T-helper 1 cell treated with Interleukin-12 subunit alpha and Interleukin-12 subunit beta and Interleukin-4 antibody, amounts not matched to agents 30 μg/mL and 1 μg/mL, for 36 hours (primary cell): ENCODE measurements at regions not wholly inside any gene's neighbourhood (a gene's known extent, or its start where the extent isn't known, plus 50 kb on each side); places are given as distances from the start of the nearest gene placed in this dataset.

Experiments
- H3K27ac Mint-ChIP-seq: one replicate; pipeline ENCODE4 v1.8.0; 2021; ENCODE audit warnings: mild to moderate bottlenecking, mixed read lengths
- H3K27me3 Mint-ChIP-seq: one replicate; pipeline ENCODE4 v1.8.0; 2021; ENCODE audit warnings: low read depth, mixed read lengths
- H3K36me3 Mint-ChIP-seq: one replicate; pipeline ENCODE4 v1.8.0; 2021; ENCODE audit warnings: low read depth, mixed read lengths
- H3K4me1 Mint-ChIP-seq: one replicate; pipeline ENCODE4 v1.8.0; 2021; ENCODE audit warnings: low read depth, mixed read lengths
- H3K4me3 Mint-ChIP-seq: one replicate; pipeline ENCODE4 v1.8.0; 2021; ENCODE audit warnings: mild to moderate bottlenecking, moderate library complexity, mixed read lengths
- H3K9me3 Mint-ChIP-seq: one replicate; pipeline ENCODE4 v1.8.0; 2021; ENCODE audit warnings: mixed read lengths

DNA sequence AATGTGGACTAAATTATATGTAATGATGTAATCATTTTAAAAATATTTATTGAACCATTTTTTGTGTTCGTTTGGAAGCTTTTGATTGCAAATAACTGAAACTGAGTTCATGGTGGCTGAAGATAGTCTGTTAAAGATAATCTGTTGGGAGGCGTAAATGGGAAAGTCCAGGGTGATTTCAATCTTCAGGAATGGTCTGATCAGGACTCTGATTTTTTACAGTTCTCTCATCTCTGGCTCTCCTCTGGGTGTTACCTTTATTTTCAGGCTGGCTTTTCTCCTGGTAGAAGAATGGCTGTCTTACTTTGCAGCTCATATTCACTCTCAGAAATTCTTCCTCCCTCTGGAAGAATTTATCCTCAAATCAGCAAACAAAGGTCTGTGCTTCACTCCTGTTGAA is 199.0 kb upstream of the LEF1 start:
- peaks cover 31% of the 10 kb centered on the region for H3K27me3 Mint-ChIP-seq
- H3K9me3 Mint-ChIP-seq, result no peaks in the 10 kb centered on the region
- peaks cover 2% of the 10 kb centered on the region for H3K36me3 Mint-ChIP-seq
- no peak overlapping the region for H3K4me3 Mint-ChIP-seq
- H3K4me1 Mint-ChIP-seq, result peaks cover 40% of the 10 kb centered on the region
- H3K27ac Mint-ChIP-seq, result no peak overlapping the region

GRCh38 chr4:108366716-108367115 is 198.0 kb upstream of the LEF1 start:
- Mint-ChIP-seq H3K4me1 (peaks cover 39% of the 10 kb centered on the region), H3K9me3 (no peaks in the 10 kb centered on the region), H3K27me3 (peaks cover 31% of the 10 kb centered on the region), H3K36me3 (peaks cover 2% of the 10 kb centered on the region), H3K27ac (no peak overlapping the region), H3K4me3 (no peak overlapping the region)

DNA sequence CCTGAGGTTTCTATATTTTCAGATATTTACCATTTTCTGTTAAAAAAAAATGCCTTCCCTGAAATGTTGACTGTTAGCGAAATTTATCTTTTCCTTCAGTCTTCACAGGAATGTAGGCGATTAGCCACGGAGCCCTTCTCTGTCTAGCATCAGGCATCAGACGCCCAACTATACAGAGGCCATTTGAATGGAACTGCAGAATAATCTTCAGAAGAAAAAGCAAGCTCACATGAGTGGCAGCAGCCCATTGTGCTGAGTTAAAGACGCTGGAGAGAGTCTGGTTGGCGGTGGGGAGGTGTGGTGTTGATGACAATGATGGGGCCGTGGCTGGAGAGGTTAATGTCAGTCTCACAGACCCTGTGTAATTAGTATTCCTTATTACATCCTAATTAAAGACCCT is 196.8 kb upstream of the LEF1 start:
- peaks cover 39% of the 10 kb centered on the region for H3K4me1 Mint-ChIP-seq
- no peak overlapping the region for H3K4me3 Mint-ChIP-seq
- no peak overlapping the region for H3K27ac Mint-ChIP-seq

GRCh38 chr4:108361886-108362285 is 193.2 kb upstream of the LEF1 start:
- Mint-ChIP-seq H3K4me3 (no peak overlapping the region), H3K27me3 (peaks cover 4% of the 10 kb centered on the region), H3K27ac (no peak overlapping the region), H3K4me1 (peaks cover 55% of the 10 kb centered on the region), H3K9me3 (no peaks in the 10 kb centered on the region), H3K36me3 (no peaks in the 10 kb centered on the region)

More for the DNA sequence above, 196.8 kb upstream of the LEF1 start:
- Mint-ChIP-seq H3K36me3 (peaks cover 2% of the 10 kb centered on the region), H3K27me3 (peaks cover 25% of the 10 kb centered on the region), H3K9me3 (no peaks in the 10 kb centered on the region)

DNA sequence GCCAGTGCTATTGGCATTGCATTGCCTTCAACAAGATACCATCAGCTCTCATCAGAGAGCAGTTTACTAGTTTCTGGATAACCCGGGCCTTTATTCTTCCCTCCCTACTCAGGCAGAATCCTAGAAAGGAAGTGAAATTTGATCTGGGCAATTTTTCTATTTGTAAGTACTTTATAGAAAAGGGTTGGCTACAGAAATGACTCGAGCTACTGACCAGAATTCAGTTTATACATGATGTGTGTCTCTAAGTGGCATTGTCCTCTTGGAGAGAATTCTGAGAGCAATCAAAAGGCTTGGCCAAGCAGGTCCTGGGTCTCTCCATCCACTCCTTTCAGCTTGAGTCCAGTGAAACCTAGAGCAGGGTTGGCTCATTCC is 192.7 kb upstream of the LEF1 start:
- H3K9me3 Mint-ChIP-seq, result no peaks in the 10 kb centered on the region
- H3K4me3 Mint-ChIP-seq, result no peak overlapping the region
- peaks cover 1% of the 10 kb centered on the region for H3K27me3 Mint-ChIP-seq
- no peak overlapping the region for H3K27ac Mint-ChIP-seq
- peaks cover 56% of the 10 kb centered on the region for H3K4me1 Mint-ChIP-seq
- H3K36me3 Mint-ChIP-seq, result no peaks in the 10 kb centered on the region

DNA sequence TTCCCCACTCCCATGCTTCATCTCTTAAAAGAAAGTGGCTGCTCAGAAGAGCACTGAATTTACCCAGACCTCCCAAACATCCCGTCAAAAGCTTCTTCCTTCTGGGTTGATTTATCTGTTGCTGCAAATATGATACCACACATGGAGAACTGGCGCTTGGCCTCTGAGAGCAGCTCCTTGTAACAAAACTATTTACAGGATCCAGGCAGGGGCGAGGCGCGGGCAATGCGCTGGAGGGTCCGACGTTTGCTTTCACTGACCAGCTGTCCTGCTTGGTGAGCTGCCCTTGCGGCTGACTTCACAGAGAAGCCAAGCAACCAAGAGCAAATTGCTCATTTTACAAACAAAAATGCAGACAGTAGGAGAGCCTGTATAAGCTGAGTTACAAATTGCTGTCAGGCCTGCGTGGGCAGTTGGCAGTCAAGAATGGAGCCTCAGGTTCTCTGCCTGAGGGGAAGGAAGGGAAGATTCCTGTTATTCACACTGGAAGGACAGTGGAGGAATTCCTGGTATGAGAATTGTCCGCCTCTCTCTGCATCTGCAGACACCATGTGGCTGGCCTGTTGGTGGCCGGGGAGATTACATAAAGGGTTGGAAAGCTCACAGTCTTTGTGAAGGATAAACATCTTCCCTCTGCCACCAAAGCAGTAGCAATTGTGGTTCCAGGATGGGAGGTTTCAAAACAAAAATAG is 192.2 kb upstream of the LEF1 start:
- H3K4me3 Mint-ChIP-seq, result peak overlapping the region; percentile 49
- peaks cover 57% of the 10 kb centered on the region for H3K4me1 Mint-ChIP-seq

GRCh38 chr4:108359986-108360681 is 191.4 kb upstream of the LEF1 start:
- Mint-ChIP-seq H3K36me3 (no peaks in the 10 kb centered on the region), H3K9me3 (no peaks in the 10 kb centered on the region), H3K4me3 (peak overlapping the region; percentile 49), H3K27ac (peak overlapping the region; percentile 75), H3K27me3 (no peaks in the 10 kb centered on the region), H3K4me1 (peaks cover 65% of the 10 kb centered on the region)

More for the DNA sequence above, 192.2 kb upstream of the LEF1 start:
- Mint-ChIP-seq H3K27me3 (no peaks in the 10 kb centered on the region), H3K36me3 (no peaks in the 10 kb centered on the region), H3K9me3 (no peaks in the 10 kb centered on the region), H3K27ac (peak overlapping the region; percentile 31)

- Mint-ChIP-seq H3K36me3 (no peaks in the 10 kb centered on the region), H3K4me3 (peak overlapping the region; percentile 49), H3K4me1 (peaks cover 73% of the 10 kb centered on the region), H3K9me3 (no peaks in the 10 kb centered on the region), H3K27me3 (no peaks in the 10 kb centered on the region), H3K27ac (peak overlapping the region; percentile 75)
Measured at GRCh38 chr4:108359130-108359985, 190.6 kb upstream of the LEF1 start.

- no peaks in the 10 kb centered on the region for H3K36me3 Mint-ChIP-seq
- H3K27me3 Mint-ChIP-seq, result no peaks in the 10 kb centered on the region
- H3K4me1 Mint-ChIP-seq, result peaks cover 61% of the 10 kb centered on the region
- no peaks in the 10 kb centered on the region for H3K9me3 Mint-ChIP-seq
- H3K4me3 Mint-ChIP-seq, result peak overlapping the region; percentile 23
- H3K27ac Mint-ChIP-seq, result peak overlapping the region; percentile 70
Measured at GRCh38 chr4:108355902-108356535, 187.3 kb upstream of the LEF1 start.

DNA sequence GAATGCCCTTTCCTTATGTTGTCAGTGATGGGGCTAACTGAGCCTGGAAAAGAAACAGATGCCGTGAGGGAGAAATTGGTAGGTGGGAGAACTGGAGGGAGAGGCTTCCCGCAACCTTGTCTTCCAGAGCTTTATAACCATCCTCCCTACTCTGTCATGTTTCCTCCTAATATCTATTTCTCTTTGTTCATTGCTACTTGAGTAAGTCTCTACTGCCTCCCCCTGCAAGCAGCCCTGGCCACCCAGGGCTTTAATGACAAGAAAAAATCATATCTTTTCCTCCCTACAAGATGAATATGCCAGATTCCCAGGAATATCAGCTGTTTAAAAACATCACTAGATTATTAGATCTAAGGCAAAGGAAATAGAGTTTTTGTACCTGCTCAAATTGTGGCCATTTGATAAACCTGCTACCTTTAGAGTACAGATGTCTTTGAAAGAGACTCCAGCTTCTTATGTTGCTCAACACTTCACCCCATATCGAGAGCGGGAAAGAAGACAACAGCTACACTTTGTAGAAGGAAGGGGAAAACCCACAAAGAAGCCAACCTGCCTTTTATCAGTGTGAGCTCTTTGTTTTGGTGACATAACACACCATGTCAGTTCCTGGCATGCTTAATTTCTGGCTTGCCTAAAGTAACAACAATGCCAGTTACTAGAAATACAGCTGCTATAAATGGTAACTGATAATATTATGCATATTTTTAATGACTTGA is 186.6 kb upstream of the LEF1 start:
- Mint-ChIP-seq H3K27ac (peak overlapping the region; percentile 70), H3K9me3 (no peaks in the 10 kb centered on the region), H3K4me1 (peaks cover 54% of the 10 kb centered on the region), H3K4me3 (peak overlapping the region; percentile 52), H3K27me3 (no peaks in the 10 kb centered on the region), H3K36me3 (no peaks in the 10 kb centered on the region)

- Mint-ChIP-seq H3K9me3 (peaks cover 4% of the 10 kb centered on the region), H3K27ac (no peak overlapping the region), H3K27me3 (no peaks in the 10 kb centered on the region), H3K36me3 (no peaks in the 10 kb centered on the region), H3K4me1 (peaks cover 37% of the 10 kb centered on the region), H3K4me3 (no peak overlapping the region)
Measured at GRCh38 chr4:108352664-108353308, 184.1 kb upstream of the LEF1 start.

- Mint-ChIP-seq H3K4me3 (no peak overlapping the region), H3K4me1 (peaks cover 33% of the 10 kb centered on the region), H3K27ac (no peak overlapping the region), H3K27me3 (no peaks in the 10 kb centered on the region), H3K36me3 (no peaks in the 10 kb centered on the region), H3K9me3 (peaks cover 4% of the 10 kb centered on the region)
Measured at GRCh38 chr4:108351791-108352190, 183.1 kb upstream of the LEF1 start.

GRCh38 chr4:108350332-108350731 is 181.6 kb upstream of the LEF1 start:
- H3K4me3 Mint-ChIP-seq, result no peak overlapping the region
- H3K36me3 Mint-ChIP-seq, result no peaks in the 10 kb centered on the region
- H3K9me3 Mint-ChIP-seq, result peaks cover 4% of the 10 kb centered on the region
- H3K27ac Mint-ChIP-seq, result no peak overlapping the region
- peaks cover 33% of the 10 kb centered on the region for H3K4me1 Mint-ChIP-seq
- no peaks in the 10 kb centered on the region for H3K27me3 Mint-ChIP-seq
